Kidney glomerular epithelial cell (primary cell): ENCODE measurements at regions not wholly inside any gene's neighbourhood (a gene's known extent, or its start where the extent isn't known, plus 50 kb on each side); places are given as distances from the start of the nearest gene placed in this dataset.

ENCODE experiments used
- DNase-seq: peaks from one replicate; lab custom pipeline; 2025; lab: John Stamatoyannopoulos, UW

DNA sequence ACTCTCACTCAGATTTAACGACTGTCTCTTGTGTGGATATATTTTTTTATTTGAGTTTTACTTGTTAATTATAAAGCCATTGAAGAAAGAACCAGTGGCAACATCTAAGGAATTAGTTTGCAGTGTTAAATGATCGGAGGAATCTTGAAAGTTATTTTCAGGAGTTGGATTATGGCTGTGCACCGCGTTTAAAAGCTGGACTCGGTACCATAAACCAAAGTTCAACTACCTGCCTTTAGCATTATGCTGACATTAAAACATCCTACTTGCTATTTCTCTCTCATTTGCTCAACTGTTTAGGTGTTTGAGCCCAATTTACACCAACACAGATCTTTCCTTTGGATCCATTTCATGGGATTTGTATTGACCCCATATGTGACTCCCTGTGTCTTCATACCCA is 289.4 kb upstream of the SASH1 start:
- no peak for DNase-seq

DNA sequence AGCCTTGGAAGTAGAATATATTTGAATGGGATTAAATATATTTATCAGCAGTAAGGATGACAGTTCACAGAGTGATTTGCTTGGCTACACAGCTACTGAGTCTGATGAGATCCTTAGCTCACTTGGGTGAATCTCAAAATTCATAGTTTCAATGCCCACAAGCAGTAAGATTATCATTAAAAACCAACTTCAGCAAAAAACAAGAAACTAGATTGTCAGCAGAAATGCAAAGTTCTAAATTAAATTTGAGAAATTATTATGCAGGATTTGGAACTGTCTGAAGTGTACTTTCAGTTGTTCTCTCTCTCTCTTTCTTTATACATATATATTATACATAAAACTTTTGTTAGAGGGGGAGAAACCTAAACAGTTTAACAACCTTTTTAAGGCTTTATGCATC is 288.8 kb upstream of the SASH1 start:
- no peak for DNase-seq

DNA sequence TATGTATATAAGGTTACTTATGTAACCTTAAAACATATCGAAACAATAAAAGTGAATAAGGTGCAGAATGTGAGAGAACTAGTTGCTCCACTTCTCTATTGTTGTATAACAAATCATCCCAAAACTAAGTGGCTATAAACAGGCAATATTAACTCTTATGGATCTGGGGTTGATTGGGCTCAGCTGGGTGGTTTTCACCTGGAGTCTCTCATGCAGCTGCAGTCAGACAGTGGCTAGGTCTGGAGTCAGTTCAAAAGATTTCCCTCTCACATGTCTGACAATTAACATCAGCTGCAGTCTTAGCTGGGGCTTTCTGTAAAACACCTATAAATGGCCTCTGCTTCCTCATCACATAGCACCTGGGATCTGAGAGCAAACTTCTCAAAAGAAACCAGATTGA is 288.4 kb upstream of the SASH1 start:
- DNase-seq = no peak

DNA sequence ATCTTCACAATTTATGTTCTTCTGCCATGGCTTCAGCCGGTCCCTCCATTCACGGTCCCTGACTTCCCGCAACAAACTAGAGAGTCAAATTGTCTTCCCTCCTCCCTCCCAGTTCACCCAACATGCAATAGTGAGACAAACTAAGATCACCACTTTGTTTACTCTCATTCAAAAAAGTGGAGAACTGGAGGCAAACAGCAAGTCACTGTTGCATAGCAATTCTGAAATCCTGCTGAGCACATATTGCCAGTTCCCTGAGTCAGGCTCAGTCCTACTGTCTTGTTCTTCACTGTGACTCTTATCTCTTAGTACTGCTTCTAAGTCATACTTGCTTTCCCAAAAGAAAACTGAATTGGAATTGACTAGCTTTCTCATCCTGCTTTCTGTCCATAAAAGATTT is 287.2 kb upstream of the SASH1 start:
- DNase-seq = no peak

DNA sequence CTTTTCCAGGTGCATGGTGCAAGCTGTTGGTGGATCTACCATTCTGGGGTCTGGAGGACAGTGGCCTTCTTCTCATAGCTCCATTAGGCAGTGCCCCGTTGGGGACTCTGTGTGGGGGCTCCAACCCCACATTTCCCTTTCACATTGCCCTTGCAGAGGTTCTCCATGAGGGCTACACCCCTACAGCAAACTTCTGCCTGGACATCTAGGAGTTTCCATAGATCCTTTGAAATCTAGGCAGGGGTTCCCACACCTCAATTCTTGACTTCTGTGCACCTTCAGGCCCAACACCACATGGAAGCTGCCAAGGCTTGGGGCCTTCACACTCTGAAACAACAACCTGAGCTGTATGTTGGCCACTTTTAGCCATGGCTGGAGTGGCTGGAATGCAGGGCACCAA is 282.8 kb upstream of the SASH1 start:
- no peak for DNase-seq

DNA sequence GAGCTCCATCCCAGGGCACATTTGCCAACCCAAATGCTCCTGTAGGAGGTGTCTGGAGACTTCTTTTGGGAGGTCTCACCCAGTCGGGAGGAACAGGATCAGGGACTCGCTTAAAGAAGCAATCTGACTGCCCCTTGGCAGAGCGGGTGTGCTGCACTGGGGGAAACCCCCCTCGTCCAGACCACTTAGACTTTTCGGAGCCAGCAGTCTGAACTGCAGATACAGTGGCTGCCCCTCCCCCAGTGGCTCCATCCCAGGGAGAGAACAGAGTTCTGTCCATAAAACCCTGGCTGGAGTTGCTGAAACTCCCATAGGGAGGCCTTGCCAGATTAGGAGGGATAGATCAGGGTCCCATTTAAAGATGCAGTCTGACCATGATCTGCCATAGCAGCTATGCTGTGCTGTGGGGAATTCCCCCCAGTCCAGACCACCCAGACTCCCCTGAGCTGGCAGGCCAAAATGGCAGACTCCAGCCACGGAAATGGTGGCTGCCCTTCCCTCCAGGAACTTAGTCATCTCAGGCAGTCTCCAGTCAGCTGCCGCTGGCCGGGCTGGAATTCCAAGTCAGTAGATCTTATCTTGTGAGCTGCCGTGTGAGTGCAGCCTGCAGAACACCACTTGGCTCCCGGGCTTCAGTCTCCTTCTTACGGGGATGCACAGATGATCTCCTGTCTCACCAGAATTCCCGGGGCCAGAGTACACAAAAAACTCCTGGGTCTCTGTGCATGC is 278.1 kb upstream of the SASH1 start:
- DNase-seq = no peak

DNA sequence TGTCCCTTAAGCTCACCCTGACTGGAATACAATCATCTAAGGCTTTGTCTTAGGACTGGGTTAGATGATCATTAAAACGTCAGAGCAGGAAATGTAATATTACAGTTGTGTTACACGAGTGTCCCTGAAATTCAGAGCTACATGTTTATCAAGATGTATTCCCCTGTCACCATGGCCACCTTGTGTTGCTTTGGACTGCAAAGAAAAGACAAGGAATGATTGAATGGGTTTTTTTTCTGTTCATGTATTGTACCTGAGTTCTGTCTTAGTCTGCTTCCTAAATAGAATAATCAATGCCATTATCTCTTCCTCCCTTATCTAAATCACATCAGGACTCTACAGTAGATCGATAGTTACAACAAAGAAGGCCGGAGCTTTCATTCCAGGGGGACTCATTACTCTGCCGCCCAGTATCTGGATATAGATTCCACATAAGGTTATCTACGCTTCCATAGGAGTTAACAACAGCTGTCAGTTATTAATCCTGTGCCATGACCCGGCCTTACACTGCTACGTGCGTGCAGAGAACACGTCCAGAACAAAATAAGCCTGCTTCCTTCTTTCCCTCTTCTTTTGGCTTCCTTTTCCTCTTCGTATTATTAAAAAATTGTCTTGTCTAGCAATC is 274.1 kb upstream of the SASH1 start:
- no peak for DNase-seq

DNA sequence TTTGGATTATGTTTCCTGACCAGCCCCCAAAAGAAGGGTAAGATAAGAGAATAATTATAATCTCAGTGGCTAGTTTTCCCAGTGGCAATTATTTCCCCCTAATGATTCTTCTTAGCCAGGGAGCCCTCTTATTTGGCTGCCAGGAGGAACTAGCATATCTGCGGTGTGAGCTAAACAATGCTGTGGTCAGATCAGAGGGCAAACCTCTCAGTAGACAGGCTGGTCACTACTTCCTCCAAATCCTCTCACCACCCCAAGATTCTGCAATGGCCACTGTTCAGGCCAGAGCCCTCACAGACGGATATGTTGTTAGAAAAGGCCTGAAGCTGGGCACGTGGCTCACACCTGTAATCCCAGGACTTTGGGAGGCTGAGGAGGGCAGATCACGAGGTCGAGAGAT is 273.4 kb upstream of the SASH1 start:
- DNase-seq = no peak

DNA sequence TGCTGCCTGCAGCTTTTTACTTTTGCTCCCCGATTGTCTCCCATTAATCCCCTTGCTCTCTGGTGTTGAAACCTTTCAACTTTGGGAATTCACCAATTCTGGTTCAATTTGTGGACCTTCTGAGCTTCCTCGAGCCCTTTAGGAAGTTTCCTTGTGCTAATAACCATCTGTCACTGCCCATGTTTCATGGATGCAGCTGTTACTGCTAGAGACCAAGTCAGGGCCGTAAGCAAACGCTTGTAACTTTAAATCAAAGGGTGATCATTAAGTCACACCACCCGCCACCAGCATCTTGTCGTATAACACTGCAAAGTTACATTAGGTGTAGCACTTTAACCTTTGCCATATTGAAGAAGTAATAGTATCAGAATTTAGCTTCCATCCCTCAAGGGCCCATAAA is 268.3 kb upstream of the SASH1 start:
- DNase-seq = no peak

DNA sequence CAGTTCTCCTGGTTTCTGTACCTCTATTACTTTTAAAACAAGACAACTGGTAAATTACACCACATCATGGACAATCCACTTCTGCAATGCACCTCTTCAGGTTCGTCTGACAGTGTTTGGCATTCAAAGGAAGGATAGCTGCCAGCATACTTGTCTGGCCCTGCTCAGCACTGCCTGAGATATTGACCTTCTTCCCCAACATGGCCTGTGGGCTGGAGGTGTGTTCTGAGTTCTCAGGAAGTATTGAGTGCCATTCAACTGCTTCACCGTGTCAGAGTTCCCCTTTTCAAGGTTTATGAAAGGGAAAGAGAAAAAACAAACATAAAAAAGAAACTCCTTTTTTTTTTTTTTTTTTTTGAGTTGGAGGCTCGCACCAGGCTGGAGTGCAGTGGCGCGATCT is 267.9 kb upstream of the SASH1 start:
- DNase-seq = no peak

DNA sequence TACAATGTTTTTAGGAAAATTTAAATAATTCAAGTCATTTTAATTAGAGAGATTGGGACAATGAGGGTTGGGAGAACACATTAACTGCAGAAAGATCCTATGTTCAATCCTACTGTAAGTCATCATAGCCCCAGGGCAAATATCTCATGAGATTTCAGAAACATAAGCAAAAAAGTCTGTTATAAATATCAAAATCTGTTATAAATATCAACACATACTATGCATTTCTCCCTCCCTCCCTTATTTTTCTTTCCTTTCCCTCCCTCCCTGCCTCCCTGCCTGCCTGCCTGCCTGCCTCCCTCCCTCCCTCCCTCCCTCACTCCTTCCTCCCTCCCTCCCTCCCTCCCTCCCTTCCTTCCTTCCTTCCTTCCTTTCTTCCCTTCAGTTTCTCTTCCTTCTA is 267.3 kb upstream of the SASH1 start:
- DNase-seq = no peak

DNA sequence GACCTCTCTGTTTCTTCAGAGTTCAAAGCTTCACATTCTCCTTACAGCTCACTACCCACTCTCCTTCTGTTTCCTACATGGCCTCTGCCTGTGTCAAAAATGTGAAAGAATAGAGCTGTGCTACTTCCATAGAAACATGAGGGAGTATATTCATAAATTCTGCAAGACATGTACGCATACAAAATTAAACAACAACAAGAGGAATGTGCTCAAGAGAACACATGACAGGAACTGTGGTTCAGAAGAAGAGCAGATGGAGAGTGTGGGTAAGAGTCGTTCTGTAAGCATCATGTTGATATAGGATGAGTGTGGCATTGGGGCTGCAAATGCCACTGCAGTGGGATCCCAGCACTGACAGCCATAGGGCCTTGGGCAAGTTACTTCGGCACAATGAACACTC is 266.6 kb upstream of the SASH1 start:
- DNase-seq = no peak

DNA sequence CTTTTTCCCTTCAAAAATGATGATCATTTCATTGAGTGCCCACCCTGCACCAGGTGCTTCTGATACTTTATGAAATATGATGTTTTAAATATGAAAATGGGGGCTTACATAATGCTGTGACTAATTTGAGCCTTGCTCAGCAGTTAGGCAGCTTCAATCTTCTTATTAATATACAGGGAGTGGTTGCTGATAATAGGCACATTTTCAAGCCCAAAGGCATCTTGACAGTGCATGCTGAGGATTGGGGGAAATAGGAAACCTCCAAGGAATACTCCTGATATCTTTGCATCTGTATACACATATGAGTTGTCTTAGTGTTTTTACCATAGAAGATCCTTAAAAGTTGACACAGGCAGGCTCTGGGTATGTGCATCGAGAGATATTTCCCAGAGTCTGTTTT is 262.3 kb upstream of the SASH1 start:
- no peak for DNase-seq

DNA sequence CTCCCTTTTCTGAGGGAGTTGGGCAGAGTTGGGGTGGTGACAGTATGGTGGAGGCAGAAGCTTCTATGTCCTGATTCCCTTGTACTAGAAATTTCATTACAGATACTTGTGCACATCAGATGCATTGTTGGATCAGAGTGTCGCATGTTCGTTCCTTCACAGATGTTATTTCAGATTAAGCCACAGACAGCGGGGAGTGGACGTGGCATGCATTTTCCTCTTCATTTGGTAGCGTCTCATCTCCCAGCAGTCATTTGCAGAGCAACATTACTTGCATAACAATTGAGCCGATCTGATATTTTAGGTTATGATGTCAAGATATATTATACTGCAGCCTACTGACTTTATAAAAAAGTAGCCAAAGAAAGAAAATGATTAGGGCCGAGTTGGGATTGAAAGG is 261.6 kb upstream of the SASH1 start:
- DNase-seq = no peak

DNA sequence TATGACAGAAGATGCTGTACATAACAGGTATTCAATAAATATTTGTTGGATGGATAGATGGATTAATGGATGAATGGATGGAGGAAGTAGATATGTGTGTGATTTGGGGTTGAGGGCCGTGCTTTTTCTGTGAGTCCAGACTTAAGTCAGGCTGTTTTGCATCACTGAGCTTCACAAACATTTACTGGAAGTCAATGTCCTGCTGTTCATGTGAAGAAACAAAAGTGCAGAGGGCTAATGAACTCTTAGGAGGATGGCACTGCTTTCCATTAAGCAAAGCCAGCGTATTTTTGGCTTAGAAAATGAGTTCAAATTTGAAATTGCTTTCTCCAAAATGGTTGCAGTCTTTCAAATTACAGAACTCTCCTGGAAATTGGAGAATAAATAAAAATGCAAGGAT is 260.6 kb upstream of the SASH1 start:
- DNase-seq = no peak

DNA sequence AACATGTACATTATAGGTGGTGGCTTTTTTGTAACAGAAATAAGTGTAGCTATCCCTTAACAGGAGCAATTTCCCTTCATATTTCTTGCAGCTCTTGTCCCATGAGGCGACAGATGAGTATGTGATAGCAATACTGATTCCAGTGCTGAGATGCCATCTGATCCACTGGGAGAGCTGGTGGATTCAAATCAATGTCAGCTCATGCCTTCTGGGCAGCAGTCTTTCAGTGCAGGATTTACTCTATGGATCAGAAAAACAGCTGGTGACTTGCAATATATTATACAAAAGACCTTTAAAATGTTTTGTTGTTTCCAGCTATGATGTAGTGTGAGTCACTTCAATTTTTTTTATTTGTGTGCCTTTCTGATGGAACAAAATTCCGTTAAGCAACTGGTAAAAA is 259.9 kb upstream of the SASH1 start:
- DNase-seq = no peak

DNA sequence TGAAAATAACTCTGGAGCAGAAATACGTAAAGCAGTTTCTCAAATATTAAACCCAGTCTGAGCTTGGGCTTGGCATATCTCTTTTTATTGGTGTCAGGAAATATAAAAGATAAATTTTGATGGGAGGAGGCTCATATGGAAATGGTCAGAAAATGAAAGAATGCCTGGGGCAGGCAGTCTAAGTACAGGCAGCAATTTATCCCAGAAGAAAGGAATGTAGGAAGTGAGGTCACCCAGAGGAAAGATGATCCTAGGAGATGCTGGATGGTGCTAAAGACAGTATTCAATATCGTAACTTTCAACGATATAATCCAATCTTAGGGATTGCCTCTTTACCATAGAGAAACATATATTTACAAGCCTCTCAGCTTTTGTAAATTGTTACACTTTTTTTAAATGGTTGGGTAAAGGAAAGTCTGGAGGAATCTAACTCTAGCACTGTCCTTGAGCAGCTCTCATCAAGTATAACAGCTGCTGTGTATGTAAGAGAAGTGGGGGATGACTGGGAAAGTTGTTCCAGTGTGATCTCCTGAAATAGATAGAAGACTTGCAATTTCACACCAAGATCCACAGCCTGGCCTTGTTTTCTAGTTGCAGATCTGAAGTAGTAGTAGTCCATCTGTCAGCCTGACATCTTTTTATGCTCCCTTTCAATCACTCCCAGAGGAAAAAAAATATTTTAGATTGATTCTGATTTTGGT is 256.9 kb upstream of the SASH1 start:
- no peak for DNase-seq

DNA sequence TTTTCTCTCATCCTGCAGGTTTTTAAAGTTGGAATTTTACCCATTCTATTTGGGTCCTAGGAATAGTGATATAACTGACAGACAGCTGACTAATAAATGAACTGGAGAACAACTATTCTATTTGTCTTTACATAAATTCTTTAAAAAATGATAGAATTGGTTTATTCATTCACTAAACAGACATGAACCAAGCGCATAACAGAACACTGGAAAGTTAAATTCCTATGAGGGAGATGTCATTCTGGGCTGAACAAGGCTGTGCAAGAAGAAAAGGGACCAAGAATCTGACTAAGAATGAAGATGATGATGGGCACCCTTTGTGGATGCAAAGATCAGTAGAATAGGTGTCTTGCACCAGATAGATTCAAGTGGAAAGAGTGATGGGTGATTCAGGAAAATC is 256.3 kb upstream of the SASH1 start:
- no peak for DNase-seq

DNA sequence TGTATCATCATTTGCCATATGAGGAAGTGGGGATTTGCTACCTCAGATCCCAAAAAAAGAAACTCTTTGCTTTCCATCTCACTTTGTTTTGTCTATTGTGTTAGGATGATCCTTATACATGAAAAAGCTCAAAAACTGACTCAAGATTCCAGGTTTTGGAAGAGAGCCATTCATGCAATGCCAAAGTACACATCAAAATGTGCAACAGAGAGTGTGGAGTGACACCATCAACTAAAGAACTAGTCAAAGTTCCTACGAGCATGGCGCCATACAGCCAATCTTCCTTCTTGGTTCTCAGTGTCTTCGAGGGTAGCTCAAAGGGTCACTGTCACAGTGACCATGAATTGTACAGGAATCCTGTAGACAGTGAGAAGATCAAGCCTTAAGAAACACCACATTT is 255.8 kb upstream of the SASH1 start:
- no peak for DNase-seq

DNA sequence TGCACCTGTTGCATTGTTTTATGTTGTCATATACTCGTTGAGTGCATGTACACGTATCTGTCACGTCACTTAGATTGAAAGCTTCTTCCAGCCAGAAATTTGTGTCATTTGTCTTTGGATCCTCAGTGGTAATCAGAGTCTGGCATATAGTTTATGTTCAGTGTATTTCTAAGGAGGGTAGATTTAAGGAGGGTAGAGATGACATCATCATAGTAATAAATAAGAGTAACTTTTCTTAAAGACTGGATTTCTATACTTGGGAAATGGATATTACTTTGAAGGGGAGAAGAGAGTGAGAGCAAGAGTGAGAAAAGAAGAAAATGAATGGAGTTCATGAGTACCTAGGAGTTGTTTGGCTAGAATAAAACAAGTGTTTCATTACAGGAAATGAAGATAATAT is 255.0 kb upstream of the SASH1 start:
- no peak for DNase-seq

DNA sequence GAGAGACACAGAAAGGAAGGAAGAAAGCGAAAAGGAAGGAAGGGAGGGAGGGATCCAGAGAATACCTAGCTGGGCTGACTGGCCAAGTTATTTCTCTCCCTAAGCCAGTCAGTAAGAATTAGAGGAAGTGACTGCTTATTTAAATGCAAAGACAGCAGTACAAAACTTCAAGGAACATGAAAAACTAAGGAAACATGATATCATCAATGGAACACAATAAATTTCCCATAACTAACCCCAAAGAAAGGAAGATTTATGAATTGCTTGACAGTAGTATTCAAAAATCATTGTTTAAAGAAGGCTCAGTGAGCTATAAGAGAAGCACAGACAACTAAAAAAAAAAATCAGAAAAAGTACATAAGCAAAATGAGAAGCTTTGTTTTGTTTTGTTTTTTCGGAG is 252.3 kb upstream of the SASH1 start:
- DNase-seq = no peak

DNA sequence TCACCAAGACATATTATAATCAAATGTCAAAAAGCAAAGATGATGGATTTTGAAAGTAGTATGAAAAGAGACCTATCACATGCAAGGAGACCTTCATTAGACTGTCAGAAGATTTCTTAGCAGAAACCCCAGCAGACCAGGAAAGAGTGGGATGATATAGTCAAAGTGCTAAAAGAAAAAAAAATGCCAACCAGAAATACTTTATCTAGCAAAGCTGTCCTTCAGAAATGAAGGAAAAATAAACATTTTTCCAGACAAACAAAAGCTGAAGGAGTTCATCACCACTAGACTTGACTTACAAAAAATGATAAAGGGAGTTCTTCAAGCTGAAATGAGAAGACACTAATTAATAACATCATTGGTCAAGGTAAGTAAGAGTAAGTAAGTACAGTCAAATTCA is 251.2 kb upstream of the SASH1 start:
- no peak for DNase-seq

DNA sequence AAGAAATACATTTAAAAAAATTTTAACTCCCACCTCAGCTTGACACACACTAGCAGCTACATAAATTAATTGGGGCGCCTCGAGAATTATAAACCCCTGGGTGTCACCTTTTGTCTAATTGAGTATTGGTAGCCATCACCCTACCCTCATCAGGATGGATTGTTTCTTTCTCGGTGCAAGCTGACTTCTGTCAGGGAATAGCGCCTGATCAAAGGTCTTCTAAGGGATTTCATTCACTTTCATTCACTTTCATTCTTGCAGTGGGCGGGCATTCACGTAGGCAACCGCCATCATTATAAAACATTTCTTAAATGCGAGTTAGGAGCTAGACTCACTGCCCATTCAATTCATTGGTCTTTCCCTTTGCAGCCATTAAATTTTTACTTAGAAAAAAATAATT is 239.2 kb upstream of the SASH1 start:
- no peak for DNase-seq

DNA sequence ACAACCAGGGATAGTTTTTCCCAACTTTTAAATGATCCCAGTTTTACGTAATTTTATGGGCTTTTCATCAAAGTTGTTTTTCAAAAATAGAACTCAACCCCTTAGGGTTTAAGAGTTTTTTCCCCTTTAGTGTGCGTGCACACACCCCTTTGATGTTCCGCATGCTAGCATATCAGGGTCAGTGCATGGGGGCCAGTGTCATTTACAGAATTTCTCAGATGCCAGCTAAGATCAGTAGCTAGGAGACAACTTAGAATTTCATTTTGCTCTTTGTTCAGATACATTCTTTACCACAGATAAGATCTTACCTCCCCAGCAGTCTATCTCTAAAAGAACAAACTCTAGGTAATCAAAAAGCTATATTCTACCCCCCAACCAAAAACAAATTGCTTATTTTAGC is 238.5 kb upstream of the SASH1 start:
- no peak for DNase-seq
